NCI-H2081 (cell line): ENCODE measurements at regions not wholly inside any gene's neighbourhood (a gene's known extent, or its start where the extent isn't known, plus 50 kb on each side); places are given as distances from the start of the nearest gene placed in this dataset.
"Not testable (repeated sequence)": the region's sequence is repeated elsewhere in the genome, so short reads cannot be mapped to it uniquely, and the experiment has no call there.

Source experiments
- DNase-seq, 2 experiments: peaks; one replicate each; lab custom pipeline; 2025; lab: John Stamatoyannopoulos, UW

GRCh38 chr12:18008642-18009041 is 81.4 kb downstream of the RERGL start:
- no peak for DNase-seq

- no peak for DNase-seq
These were observed 90.7 kb downstream of the RERGL start for GRCh38 chr12:17999174-17999801.

- DNase-seq: peak; percentile 56 to 81
These were observed 97.9 kb downstream of the RERGL start for GRCh38 chr12:17992002-17992656.

- no peak for DNase-seq
These were observed 107.4 kb downstream of the RERGL start for GRCh38 chr12:17982556-17982955.

- peak in 1 of 2 experiments; percentile 31 for DNase-seq
These were observed 113.8 kb downstream of the RERGL start for GRCh38 chr12:17976202-17976601.

GRCh38 chr12:17975763-17976162 is 114.2 kb downstream of the RERGL start:
- no peak for DNase-seq

GRCh38 chr12:17975239-17975638 is 114.8 kb downstream of the RERGL start:
- no peak for DNase-seq

- DNase-seq: no peak
These were observed 118.1 kb downstream of the RERGL start for GRCh38 chr12:17971850-17972249.

- no peak for DNase-seq
These were observed 135.2 kb downstream of the RERGL start for GRCh38 chr12:17954788-17955187.

- DNase-seq: no peak
These were observed 139.1 kb downstream of the RERGL start for GRCh38 chr12:17950898-17951297.

- no peak for DNase-seq
These were observed 140.3 kb downstream of the RERGL start for GRCh38 chr12:17949558-17950141.

GRCh38 chr12:17928708-17929366 is 161.2 kb downstream of the RERGL start:
- DNase-seq: peak; percentile 47 to 57

- DNase-seq: no peak
These were observed 172.0 kb downstream of the RERGL start for GRCh38 chr12:17918013-17918412.

GRCh38 chr12:17884581-17884980 is 205.4 kb downstream of the RERGL start:
- no peak for DNase-seq

GRCh38 chr12:17878714-17879113 is 211.3 kb downstream of the RERGL start:
- DNase-seq: no peak

GRCh38 chr12:17875230-17875629 is 214.8 kb downstream of the RERGL start:
- peak in 1 of 2 experiments; percentile 4 for DNase-seq

GRCh38 chr12:17866802-17867201 is 223.2 kb downstream of the RERGL start:
- DNase-seq: no peak

GRCh38 chr12:17855548-17855947 is 234.4 kb downstream of the RERGL start:
- DNase-seq: not testable (repeated sequence)

GRCh38 chr12:17853054-17853453 is 236.9 kb downstream of the RERGL start:
- no peak for DNase-seq

- DNase-seq: no peak
These were observed 248.5 kb downstream of the RERGL start for GRCh38 chr12:17841496-17841895.

GRCh38 chr12:17829813-17830212 is 260.2 kb downstream of the RERGL start:
- no peak for DNase-seq

GRCh38 chr12:17818931-17819330 is 271.1 kb downstream of the RERGL start:
- no peak for DNase-seq

- DNase-seq: no peak
These were observed 279.6 kb downstream of the RERGL start for GRCh38 chr12:17810399-17810798.
